GM12891 (cell line): ENCODE measurements at regions not wholly inside any gene's neighbourhood (a gene's known extent, or its start where the extent isn't known, plus 50 kb on each side); places are given as distances from the start of the nearest gene placed in this dataset.

ENCODE experiments used
- POLR2A ChIP-seq: IDR thresholded peaks from 2 replicates; pipeline ENCODE4 v1.6.1; 2011; ENCODE audit warnings: low read depth, low read length, control low read depth
- POLR2AphosphoS5 ChIP-seq: IDR thresholded peaks from 2 replicates; pipeline ENCODE4 v1.6.1; 2011; ENCODE audit warnings: low read depth, low read length, control low read depth

DNA sequence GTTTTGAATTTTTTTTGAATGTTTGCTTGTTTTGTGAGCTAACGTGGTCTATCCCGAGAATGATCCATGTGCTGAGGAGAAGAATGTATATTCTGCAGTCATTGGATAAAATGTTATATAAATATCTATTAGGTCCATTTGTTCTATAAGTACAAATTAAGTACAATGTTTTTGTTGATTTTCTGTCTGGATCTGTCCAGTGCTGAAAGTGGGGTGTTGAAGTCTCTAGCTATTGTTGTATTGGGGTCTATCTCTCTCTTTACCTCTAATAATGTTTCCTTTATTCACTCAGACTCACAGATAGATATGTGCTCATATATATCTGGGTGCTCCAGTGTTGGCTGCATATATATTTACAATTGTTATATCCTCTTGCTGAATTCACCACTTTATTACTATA lies 144.8 kb upstream of the SETMAR start:
- TF ChIP-seq POLR2A (no peak), POLR2AphosphoS5 (no peak)
